GM21619 (cell line): ENCODE measurements at regions not wholly inside any gene's neighbourhood (a gene's known extent, or its start where the extent isn't known, plus 50 kb on each side); places are given as distances from the start of the nearest gene placed in this dataset.

Experiments
- ATAC-seq: cut with Tn5 transposase; IDR thresholded peaks from one replicate; pipeline ENCODE4 v1.9.1; 2021; ENCODE audit not compliant: unreplicated experiment

- ATAC-seq: no peak
Measured at GRCh38 chr18:10300739-10301138, 153.7 kb upstream of the APCDD1 start.

- no peak for ATAC-seq
Measured at GRCh38 chr18:10301831-10302483, 152.5 kb upstream of the APCDD1 start.

DNA sequence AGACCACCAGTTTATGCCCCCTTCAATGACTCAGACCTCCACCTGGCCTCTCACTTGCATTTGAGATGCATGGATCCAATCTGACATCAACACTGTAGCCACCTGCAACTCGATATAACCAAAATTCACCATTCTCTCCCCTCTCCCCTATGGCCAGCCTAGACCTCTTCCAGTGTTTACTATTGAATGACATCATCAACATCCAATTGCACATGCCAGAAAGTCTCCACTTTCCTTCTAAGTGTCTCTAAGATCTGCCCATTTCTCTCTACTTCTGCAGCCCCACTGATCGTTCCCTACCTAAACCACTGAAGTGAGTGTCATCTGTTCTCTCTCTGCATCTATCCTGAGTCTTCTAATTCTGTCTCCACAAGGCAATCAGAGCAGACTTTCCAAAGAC is 151.3 kb upstream of the APCDD1 start:
- ATAC-seq: no peak

DNA sequence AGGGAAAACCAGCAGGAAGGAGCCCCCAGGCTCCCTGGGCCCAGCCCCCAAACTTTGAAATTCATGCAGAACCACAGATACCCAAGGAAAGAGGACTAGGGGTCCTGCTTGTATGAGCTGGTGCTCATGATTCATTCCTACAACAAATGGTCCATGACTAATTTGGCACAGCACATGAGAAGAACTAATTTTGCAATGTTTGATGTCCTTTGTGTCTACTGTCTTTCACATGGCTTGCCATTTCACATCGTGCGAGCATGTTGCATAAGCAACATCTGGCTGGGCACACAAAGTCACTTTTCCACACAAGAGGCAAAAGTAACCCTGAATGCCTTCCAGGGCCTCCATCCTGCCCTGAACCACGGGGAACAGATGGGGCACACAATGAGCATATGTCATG is 149.6 kb upstream of the APCDD1 start:
- ATAC-seq: no peak

- no peak for ATAC-seq
Measured at GRCh38 chr18:10306779-10307178, 147.7 kb upstream of the APCDD1 start.

GRCh38 chr18:10308154-10308553 is 146.3 kb upstream of the APCDD1 start:
- ATAC-seq: no peak

DNA sequence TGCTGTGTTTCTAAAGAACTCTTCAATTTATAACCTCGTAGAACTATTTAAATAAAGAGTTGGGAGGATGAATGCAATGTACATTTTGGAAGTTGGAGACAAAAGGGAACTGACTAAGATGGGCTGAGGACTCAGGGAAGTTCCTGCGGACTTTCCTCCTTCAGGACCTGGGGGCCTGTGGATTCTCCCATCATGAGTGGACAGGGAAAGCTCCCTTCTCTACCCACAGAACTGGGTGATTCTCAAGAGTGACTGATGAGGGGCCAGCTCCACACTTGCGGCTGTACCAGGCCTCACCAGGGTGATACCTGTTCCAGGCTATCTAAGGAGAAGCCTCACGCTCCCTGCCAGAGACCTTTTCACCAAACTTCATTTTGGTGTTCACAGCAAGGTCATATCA is 143.8 kb upstream of the APCDD1 start:
- ATAC-seq: no peak

GRCh38 chr18:10312326-10313015 is 142.0 kb upstream of the APCDD1 start:
- no peak for ATAC-seq

- no peak for ATAC-seq
Measured at GRCh38 chr18:10313016-10313342, 141.5 kb upstream of the APCDD1 start.

- ATAC-seq: no peak
Measured at GRCh38 chr18:10314066-10314465, 140.4 kb upstream of the APCDD1 start.

GRCh38 chr18:10315522-10315921 is 138.9 kb upstream of the APCDD1 start:
- no peak for ATAC-seq

GRCh38 chr18:10316778-10317177 is 137.7 kb upstream of the APCDD1 start:
- ATAC-seq: no peak

GRCh38 chr18:10317864-10318690 is 136.4 kb upstream of the APCDD1 start:
- ATAC-seq: no peak

DNA sequence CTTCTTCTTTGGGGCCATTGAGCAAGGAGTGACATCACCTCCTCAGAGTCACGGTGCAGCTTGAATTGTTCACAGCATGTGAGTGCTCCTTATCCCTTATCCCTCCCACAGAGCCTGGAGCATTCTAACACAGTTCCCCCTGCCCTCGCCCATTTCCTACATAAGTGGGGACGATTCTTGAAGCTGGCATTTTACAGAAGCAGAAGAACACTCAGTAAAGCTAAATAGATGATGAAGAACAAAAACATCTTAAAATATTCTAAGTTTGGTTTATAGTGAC is 135.8 kb upstream of the APCDD1 start:
- no peak for ATAC-seq

DNA sequence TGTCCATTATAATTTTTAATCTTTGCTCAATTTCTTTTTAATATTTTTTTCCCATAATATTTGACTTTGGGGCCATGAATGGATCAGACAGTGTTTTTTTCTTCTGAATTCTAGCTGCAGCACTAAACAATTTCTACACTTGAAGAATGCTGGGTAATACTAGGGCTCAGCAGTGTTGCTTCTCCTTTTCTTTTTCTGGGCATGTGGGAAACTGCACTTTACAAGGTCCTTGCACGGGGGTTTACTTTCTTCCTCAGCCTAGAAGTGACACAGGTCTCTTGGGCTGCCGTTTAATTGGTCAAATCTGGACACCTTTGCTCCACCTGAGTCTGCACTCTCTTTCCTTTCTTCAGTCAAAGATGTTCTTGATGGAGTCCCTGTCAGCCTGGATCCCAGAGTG is 135.4 kb upstream of the APCDD1 start:
- ATAC-seq: no peak

DNA sequence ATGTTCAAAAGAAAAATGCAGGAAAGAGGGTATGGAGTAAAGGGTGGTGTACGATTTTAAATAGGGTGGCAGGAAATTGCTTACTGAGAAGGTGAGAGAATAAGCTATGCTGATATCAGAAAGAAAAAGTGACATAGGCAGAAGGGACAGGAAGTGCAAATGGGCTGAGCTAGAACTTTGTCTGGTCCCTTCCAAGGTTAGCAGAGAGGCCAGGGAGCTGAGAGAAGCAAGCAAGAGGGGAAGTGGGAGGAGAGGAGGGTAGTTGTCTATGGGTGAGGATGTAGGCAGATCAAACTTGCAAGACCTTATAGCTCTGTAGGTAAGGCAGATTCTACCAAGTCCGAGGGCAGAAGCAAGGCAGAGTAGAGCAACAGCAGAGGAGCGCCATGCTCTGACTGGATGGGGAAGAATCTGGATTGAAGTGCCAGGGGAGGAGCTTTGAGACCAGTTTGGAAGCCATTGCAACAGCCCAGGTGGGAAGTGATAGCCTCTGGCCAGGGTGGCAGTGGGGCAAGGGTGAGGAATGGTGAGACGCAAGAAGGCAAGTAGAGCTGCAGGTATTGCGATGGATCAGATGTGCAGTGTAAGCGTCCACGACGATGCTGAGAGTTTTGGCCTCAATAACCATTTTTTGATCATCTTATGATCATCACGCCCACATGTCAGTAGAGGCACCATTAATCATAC is 134.4 kb upstream of the APCDD1 start:
- no peak for ATAC-seq

- no peak for ATAC-seq
Measured at GRCh38 chr18:10320791-10321190, 133.6 kb upstream of the APCDD1 start.

GRCh38 chr18:10321576-10321975 is 132.9 kb upstream of the APCDD1 start:
- no peak for ATAC-seq

- ATAC-seq: no peak
Measured at GRCh38 chr18:10322004-10322403, 132.4 kb upstream of the APCDD1 start.

DNA sequence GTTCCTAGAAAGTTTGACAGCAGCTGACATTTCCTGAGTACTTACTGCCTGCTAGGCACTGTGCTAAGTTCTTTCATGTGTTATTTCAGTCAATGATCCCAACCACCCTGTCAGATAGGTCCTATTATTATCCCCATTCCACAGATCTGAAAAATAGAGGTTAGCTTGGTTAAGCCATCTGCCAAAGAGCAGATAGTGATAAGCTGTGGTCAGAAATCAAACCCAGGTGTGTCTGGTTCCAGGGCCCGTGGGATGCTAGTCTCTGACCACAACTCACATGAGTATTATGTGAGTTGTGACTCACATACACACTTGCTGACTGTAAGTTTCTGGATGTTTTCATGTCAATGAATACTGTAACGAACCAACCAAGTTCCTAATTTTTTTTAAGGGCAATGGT is 132.0 kb upstream of the APCDD1 start:
- no peak for ATAC-seq

GRCh38 chr18:10329101-10329500 is 125.3 kb upstream of the APCDD1 start:
- no peak for ATAC-seq

DNA sequence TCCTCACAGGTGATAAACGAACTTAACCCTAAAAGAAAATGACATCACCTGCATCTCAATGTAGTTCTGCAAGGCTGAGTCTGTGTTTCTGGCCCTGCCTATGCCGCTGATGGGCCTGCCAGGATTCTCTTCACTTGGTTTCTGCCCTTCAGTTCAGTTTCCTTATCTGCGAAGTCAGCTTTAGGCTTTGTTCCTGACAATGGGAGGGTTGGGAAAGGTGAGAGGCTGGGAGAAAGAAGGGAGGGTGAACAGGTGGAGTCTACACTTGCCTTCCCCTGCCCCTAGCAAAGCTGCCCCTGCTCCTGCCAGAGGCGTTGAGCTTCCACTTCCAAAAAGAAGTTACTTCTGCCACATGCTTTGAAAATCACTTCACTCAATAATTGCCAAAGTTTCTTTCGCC is 124.0 kb upstream of the APCDD1 start:
- no peak for ATAC-seq
